Left lung (tissue), 4 donors: ENCODE measurements at regions not wholly inside any gene's neighbourhood (a gene's known extent, or its start where the extent isn't known, plus 50 kb on each side); places are given as distances from the start of the nearest gene placed in this dataset.

Experiments
- ATAC-seq: fragments of 200-7000 bp; cut with Tn5 transposase; one replicate; pipeline ENCODE4 v1.9.1; 2020; ENCODE audit warnings: moderate library complexity
- DNase-seq, 4 donors: peaks; one replicate each; pipeline ENCODE4 v3.0.0-alpha.2; 2013 to 2020
- H3K27ac ChIP-seq, 2 donors: fragments of 200-600 bp; sonication (generic) in 1 of 2; one replicate each; pipeline versions ENCODE4 v1.5.0 to v1.8.0; 2020 to 2021
- H3K27me3 ChIP-seq, 2 donors: fragments of 200-600 bp; sonication (generic) in 1 of 2; one replicate each; pipeline versions ENCODE4 v1.5.0 to v1.8.0; 2020 to 2021
- H3K36me3 ChIP-seq, 2 donors: fragments of 200-600 bp; sonication (generic) in 1 of 2; one replicate each; pipeline versions ENCODE4 v1.5.0 to v1.8.0; 2020 to 2021
- H3K4me1 ChIP-seq, 2 donors: fragments of 200-600 bp; one replicate each; pipeline ENCODE4 v1.8.0; 2021
- H3K4me3 ChIP-seq, 2 donors: fragments of 200-600 bp; sonication (generic) in 1 of 2; one replicate each; pipeline versions ENCODE4 v1.5.0 to v1.8.0; 2020 to 2021; ENCODE audit warnings: mild to moderate bottlenecking in 1 of 2
- H3K9me3 ChIP-seq, 2 donors: fragments of 200-600 bp; sonication (generic) in 1 of 2; one replicate each; pipeline versions ENCODE4 v1.5.0 to v1.8.0; 2020 to 2021
- intact Hi-C, 2 donors: fragments of 100-400 bp; cut with DNase I; formaldehyde crosslinking; loops; one replicate each; pipeline versions ENCODE4 v1.11.2 to v1.14.2; 2022
- TF ChIP-seq, protein P1 (sequence below), 2 donors: fragments of 200-600 bp; sonication (generic) in 1 of 2; IDR thresholded peaks; one replicate each; pipeline versions ENCODE4 v1.5.0 to v1.8.0; 2021; ENCODE audit warnings: antibody characterized with exemption in 2 of 2
- donor health status: DM: no; HTN: yes; CAD: no.
- donor health status: DM: no; HTN: no; CAD: no.

DNA sequence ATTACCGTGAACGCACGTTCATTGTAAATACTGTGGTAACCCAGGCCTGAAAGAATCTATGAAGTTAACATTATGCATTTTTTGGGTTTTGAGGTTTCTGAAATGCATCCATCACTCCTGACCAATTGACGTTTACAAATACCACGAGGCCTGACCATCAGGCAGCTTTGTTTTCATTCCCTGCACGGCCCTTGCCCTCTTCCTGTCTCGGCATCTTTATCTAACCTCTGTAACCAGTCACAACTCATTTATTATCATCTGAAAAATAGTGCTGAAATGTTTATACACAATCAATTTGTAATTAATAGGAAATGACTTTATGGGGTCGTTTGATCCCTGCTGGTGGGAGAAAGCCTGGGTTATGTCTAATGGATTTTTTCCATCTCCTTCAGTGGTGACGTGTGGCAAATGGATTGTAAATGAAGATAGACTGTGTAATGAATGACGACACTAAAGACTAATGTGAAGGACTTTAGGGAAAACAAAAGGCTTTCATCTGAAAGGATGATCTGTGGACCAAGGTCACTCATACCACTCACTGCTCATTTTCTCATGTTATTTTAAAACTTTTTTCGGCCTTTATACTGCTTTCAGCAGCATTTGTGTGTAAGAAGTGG, 102.7 kb upstream of the SORBS2 start:
- Histone ChIP-seq H3K27ac (no peak overlapping the region), H3K9me3 (no peaks in the 10 kb centered on the region), H3K4me3 (no peak overlapping the region), H3K36me3 (no peaks in the 10 kb centered on the region), H3K4me1 (no peaks in the 10 kb centered on the region), H3K27me3 (no peaks in the 10 kb centered on the region)
- TF ChIP-seq, protein P1, sequence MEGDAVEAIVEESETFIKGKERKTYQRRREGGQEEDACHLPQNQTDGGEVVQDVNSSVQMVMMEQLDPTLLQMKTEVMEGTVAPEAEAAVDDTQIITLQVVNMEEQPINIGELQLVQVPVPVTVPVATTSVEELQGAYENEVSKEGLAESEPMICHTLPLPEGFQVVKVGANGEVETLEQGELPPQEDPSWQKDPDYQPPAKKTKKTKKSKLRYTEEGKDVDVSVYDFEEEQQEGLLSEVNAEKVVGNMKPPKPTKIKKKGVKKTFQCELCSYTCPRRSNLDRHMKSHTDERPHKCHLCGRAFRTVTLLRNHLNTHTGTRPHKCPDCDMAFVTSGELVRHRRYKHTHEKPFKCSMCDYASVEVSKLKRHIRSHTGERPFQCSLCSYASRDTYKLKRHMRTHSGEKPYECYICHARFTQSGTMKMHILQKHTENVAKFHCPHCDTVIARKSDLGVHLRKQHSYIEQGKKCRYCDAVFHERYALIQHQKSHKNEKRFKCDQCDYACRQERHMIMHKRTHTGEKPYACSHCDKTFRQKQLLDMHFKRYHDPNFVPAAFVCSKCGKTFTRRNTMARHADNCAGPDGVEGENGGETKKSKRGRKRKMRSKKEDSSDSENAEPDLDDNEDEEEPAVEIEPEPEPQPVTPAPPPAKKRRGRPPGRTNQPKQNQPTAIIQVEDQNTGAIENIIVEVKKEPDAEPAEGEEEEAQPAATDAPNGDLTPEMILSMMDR (IDR thresholded peaks at IDR 0.05) = no peak
- ATAC-seq = no peak
- intact Hi-C loops = no loop called here
- DNase-seq = no peak

DNA sequence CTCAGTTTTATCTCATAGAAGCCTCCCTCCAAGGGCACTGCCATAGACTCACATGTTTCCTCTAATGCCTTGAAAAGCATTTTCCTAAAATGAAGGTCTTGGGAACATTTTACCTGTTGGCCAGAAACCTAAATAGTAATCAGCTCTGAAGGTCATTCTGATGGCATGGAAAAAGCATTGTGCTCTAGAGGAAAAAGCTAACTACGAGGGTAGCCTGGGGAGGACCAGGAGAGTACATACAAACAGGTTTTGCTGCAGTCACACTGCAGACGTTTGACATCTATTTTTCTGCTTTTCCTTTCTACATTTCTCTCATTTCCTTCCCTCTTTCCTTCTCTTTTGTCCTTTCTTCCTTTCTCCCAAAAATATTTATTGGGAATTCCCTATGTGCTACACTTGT, 103.3 kb upstream of the SORBS2 start:
- intact Hi-C loops = no loop called here
- Histone ChIP-seq H3K36me3 (no peaks in the 10 kb centered on the region), H3K9me3 (no peaks in the 10 kb centered on the region), H3K4me3 (no peak overlapping the region), H3K27ac (no peak overlapping the region), H3K4me1 (no peaks in the 10 kb centered on the region), H3K27me3 (no peaks in the 10 kb centered on the region)
- TF ChIP-seq, protein P1 (IDR thresholded peaks at IDR 0.05) = no peak
- DNase-seq (no peak), ATAC-seq (no peak)

- Histone ChIP-seq H3K9me3 (no peaks in the 10 kb centered on the region), H3K4me3 (no peak overlapping the region), H3K36me3 (no peaks in the 10 kb centered on the region), H3K27ac (no peak overlapping the region), H3K4me1 (no peaks in the 10 kb centered on the region), H3K27me3 (no peaks in the 10 kb centered on the region)
- no peak for ATAC-seq
- no peak for DNase-seq
- TF ChIP-seq, protein P1 (IDR thresholded peaks at IDR 0.05) = no peak
- intact Hi-C loops = no loop called here
These were observed 103.8 kb upstream of the SORBS2 start for GRCh38 chr4:185915817-185916216.

DNA sequence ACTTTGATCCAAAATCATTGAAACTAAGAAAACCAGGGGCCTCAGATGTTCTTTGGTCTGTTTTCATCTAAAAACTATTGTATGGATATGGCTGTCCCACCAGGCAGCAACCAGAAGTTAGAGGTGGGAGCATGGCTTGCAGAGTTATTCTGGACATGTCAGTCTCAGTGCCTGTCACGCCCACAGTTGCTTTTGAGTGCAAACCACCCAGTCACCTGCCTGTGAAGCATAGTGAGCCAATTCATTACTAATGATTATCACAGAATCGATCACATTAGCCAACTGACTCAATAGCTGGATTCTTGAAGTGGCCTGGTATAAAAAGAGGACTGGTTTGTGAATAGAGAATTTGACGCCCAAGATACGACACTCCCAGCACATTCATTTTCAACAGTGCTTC, 104.2 kb upstream of the SORBS2 start:
- Histone ChIP-seq H3K4me3 (no peak overlapping the region), H3K27me3 (no peaks in the 10 kb centered on the region), H3K36me3 (no peaks in the 10 kb centered on the region), H3K27ac (no peak overlapping the region), H3K4me1 (no peaks in the 10 kb centered on the region), H3K9me3 (no peaks in the 10 kb centered on the region)
- DNase-seq = no peak
- no peak for ATAC-seq
- intact Hi-C loops = no loop called here
- TF ChIP-seq, protein P1 (IDR thresholded peaks at IDR 0.05) = no peak

- ATAC-seq (no peak), DNase-seq (no peak)
- intact Hi-C loops = no loop called here
- TF ChIP-seq, protein P1 (IDR thresholded peaks at IDR 0.05) = no peak
- no peak overlapping the region for H3K4me3 ChIP-seq
- H3K4me1 ChIP-seq = peaks cover 0 to 3% of the 10 kb centered on the region in 2 donors
- H3K27me3 ChIP-seq = no peaks in the 10 kb centered on the region
- H3K9me3 ChIP-seq = no peaks in the 10 kb centered on the region
- no peaks in the 10 kb centered on the region for H3K36me3 ChIP-seq
- H3K27ac ChIP-seq = no peak overlapping the region
These were observed 104.7 kb upstream of the SORBS2 start for GRCh38 chr4:185916683-185917082.
